ENCODE measurements at regions not wholly inside any gene's neighbourhood (a gene's known extent, or its start where the extent isn't known, plus 50 kb on each side); places are given as distances from the start of the nearest gene placed in this dataset.
"Not testable (repeated sequence)": the region's sequence is repeated elsewhere in the genome, so short reads cannot be mapped to it uniquely, and the experiment has no call there.

- not testable (repeated sequence) for TF ChIP-seq CTCF, POLR2A (IDR thresholded peaks at IDR 0.05)
Observed at GRCh38 chr15:101961765-101962164, 149.8 kb downstream of the OR4F15 start.

Measured in right lobe of liver (tissue), 4 donors.